Nephron progenitor cell (in vitro differentiated cells): ENCODE measurements at regions not wholly inside any gene's neighbourhood (a gene's known extent, or its start where the extent isn't known, plus 50 kb on each side); places are given as distances from the start of the nearest gene placed in this dataset.
A peak's percentile ranks its signal among the peaks of the same experiment; 100 is the strongest.

Experiments used
- DNase-seq: peaks from one replicate; pipeline ENCODE4 v3.0.0; 2021
- H3K27ac Mint-ChIP-seq: 2 replicates; pipeline ENCODE4 v1.8.0; 2021; ENCODE audit warnings: mild to moderate bottlenecking, moderate library complexity, mixed read lengths
- H3K27me3 Mint-ChIP-seq: 2 replicates; pipeline ENCODE4 v1.8.0; 2021; ENCODE audit warnings: mild to moderate bottlenecking, low read depth, mixed read lengths; ENCODE audit not compliant: poor library complexity
- H3K36me3 Mint-ChIP-seq: 2 replicates; pipeline ENCODE4 v1.8.0; 2021; ENCODE audit warnings: low read depth, mixed read lengths
- H3K4me1 Mint-ChIP-seq: 2 replicates; pipeline ENCODE4 v1.8.0; 2021; ENCODE audit warnings: mixed read lengths
- H3K4me3 Mint-ChIP-seq: 2 replicates; pipeline ENCODE4 v1.8.0; 2021; ENCODE audit warnings: mild to moderate bottlenecking, moderate library complexity, mixed read lengths
- H3K9me3 Mint-ChIP-seq: 2 replicates; pipeline ENCODE4 v1.8.0; 2021; ENCODE audit warnings: mild to moderate bottlenecking, moderate library complexity, mixed read lengths
- CTCF ChIP-seq: fragments of 200-600 bp; sonication (generic); IDR thresholded peaks from 2 replicates; pipeline ENCODE4 v1.5.0; 2021; ENCODE audit warnings: antibody characterized with exemption

- H3K27ac Mint-ChIP-seq: peak overlapping the region; percentile 17
- H3K4me3 Mint-ChIP-seq: no peak overlapping the region
- peaks cover 43% of the 10 kb centered on the region for H3K36me3 Mint-ChIP-seq
- no peaks in the 10 kb centered on the region for H3K9me3 Mint-ChIP-seq
- no peak for TF ChIP-seq CTCF
- H3K27me3 Mint-ChIP-seq: peaks cover 4% of the 10 kb centered on the region
- peaks cover 12% of the 10 kb centered on the region for H3K4me1 Mint-ChIP-seq
- DNase-seq: no peak
These were observed 100.1 kb upstream of the KIF26B start for GRCh38 chr1:245054507-245055270.

GRCh38 chr1:245054105-245054504, 100.7 kb upstream of the KIF26B start:
- TF ChIP-seq CTCF: no peak
- Mint-ChIP-seq H3K36me3 (peaks cover 49% of the 10 kb centered on the region), H3K4me3 (no peak overlapping the region), H3K9me3 (no peaks in the 10 kb centered on the region), H3K27ac (peak overlapping the region; percentile 17), H3K4me1 (peaks cover 12% of the 10 kb centered on the region), H3K27me3 (peaks cover 4% of the 10 kb centered on the region)
- no peak for DNase-seq

- peaks cover 49% of the 10 kb centered on the region for H3K36me3 Mint-ChIP-seq
- TF ChIP-seq CTCF: no peak
- H3K4me1 Mint-ChIP-seq: peaks cover 12% of the 10 kb centered on the region
- no peaks in the 10 kb centered on the region for H3K9me3 Mint-ChIP-seq
- no peak overlapping the region for H3K4me3 Mint-ChIP-seq
- H3K27ac Mint-ChIP-seq: no peak overlapping the region
- H3K27me3 Mint-ChIP-seq: peaks cover 4% of the 10 kb centered on the region
- DNase-seq: no peak
These were observed 102.5 kb upstream of the KIF26B start for GRCh38 chr1:245052258-245052657.

GRCh38 chr1:245051349-245052221, 103.2 kb upstream of the KIF26B start:
- H3K36me3 Mint-ChIP-seq: peaks cover 49% of the 10 kb centered on the region
- peaks cover 4% of the 10 kb centered on the region for H3K27me3 Mint-ChIP-seq
- no peak overlapping the region for H3K27ac Mint-ChIP-seq
- H3K4me3 Mint-ChIP-seq: no peak overlapping the region
- peaks cover 18% of the 10 kb centered on the region for H3K4me1 Mint-ChIP-seq
- TF ChIP-seq CTCF: no peak
- H3K9me3 Mint-ChIP-seq: no peaks in the 10 kb centered on the region
- no peak for DNase-seq

- Mint-ChIP-seq H3K27ac (peak overlapping the region; percentile 44), H3K36me3 (peaks cover 11% of the 10 kb centered on the region), H3K9me3 (no peaks in the 10 kb centered on the region), H3K27me3 (peaks cover 4% of the 10 kb centered on the region), H3K4me3 (no peak overlapping the region), H3K4me1 (peaks cover 41% of the 10 kb centered on the region)
- no peak for DNase-seq
- TF ChIP-seq CTCF: no peak
These were observed 108.0 kb upstream of the KIF26B start for GRCh38 chr1:245046769-245047168.
